Ishikawa (cell line): ENCODE measurements at regions not wholly inside any gene's neighbourhood (a gene's known extent, or its start where the extent isn't known, plus 50 kb on each side); places are given as distances from the start of the nearest gene placed in this dataset.

Source experiments
- CEBPB ChIP-seq: IDR thresholded peaks from 2 replicates; pipeline ENCODE4 v1.6.1; 2012
- EP300 ChIP-seq: IDR thresholded peaks from 2 replicates; pipeline ENCODE4 v1.6.1; 2012; ENCODE audit warnings: borderline replicate concordance
- MAX ChIP-seq: IDR thresholded peaks from 2 replicates; pipeline ENCODE4 v1.6.1; 2012
- NFIC ChIP-seq: IDR thresholded peaks from 2 replicates; pipeline ENCODE4 v1.6.1; 2012
- RAD21 ChIP-seq: IDR thresholded peaks from 2 replicates; pipeline ENCODE4 v1.6.1; 2012; ENCODE audit warnings: low read depth
- TAF1 ChIP-seq: IDR thresholded peaks from 2 replicates; pipeline ENCODE4 v1.6.1; 2012; ENCODE audit warnings: low read depth, mild to moderate bottlenecking

- TF ChIP-seq EP300, result no peak
- TF ChIP-seq RAD21, result no peak
- TF ChIP-seq NFIC, result no peak
- no peak for TF ChIP-seq CEBPB
- TF ChIP-seq MAX, result no peak
- no peak for TF ChIP-seq TAF1
Measured at GRCh38 chrX:25275159-25275558, 259.4 kb upstream of the ARX start.
